Aorta (tissue), 5 donors: ENCODE measurements at regions not wholly inside any gene's neighbourhood (a gene's known extent, or its start where the extent isn't known, plus 50 kb on each side); places are given as distances from the start of the nearest gene placed in this dataset.
"Not testable (repeated sequence)": the region's sequence is repeated elsewhere in the genome, so short reads cannot be mapped to it uniquely, and the experiment has no call there.

Experiments used
- ATAC-seq: fragments of 200-7000 bp; cut with Tn5 transposase; one replicate; pipeline ENCODE4 v1.9.1; 2022; ENCODE audit warnings: moderate library complexity; ENCODE audit not compliant: low FRiP score
- DNase-seq, 2 donors: peaks; one replicate each; pipeline ENCODE4 v3.0.0-alpha.2; 2020
- H3K27ac ChIP-seq, 2 donors: one replicate each; pipeline ENCODE4 v1.5.1; 2013; ENCODE audit warnings: low read length in 2 of 2, mild to moderate bottlenecking in 2 of 2, moderate library complexity in 2 of 2, control low read depth in 1 of 2, inconsistent platforms in 1 of 2, low read depth in 1 of 2
- H3K27me3 ChIP-seq, 2 donors: one replicate each; pipeline ENCODE4 v1.6.1; 2013; ENCODE audit warnings: control low read depth in 1 of 2, low read length in 1 of 2, mild to moderate bottlenecking in 1 of 2, moderate library complexity in 1 of 2; ENCODE audit not compliant: insufficient read depth in 2 of 2, control insufficient read depth in 1 of 2
- H3K36me3 ChIP-seq, 2 donors: one replicate each; pipeline ENCODE4 v1.6.1; 2013; ENCODE audit warnings: control low read depth in 1 of 2, low read length in 1 of 2, mild to moderate bottlenecking in 1 of 2; ENCODE audit not compliant: insufficient read depth in 2 of 2, control insufficient read depth in 1 of 2
- H3K4me1 ChIP-seq, 2 donors: one replicate each; pipeline ENCODE4 v1.6.1; 2013; ENCODE audit warnings: low read length in 2 of 2, control low read depth in 1 of 2, mild to moderate bottlenecking in 1 of 2, moderate library complexity in 1 of 2; ENCODE audit not compliant: insufficient read depth in 2 of 2, control insufficient read depth in 1 of 2
- H3K4me3 ChIP-seq, 2 donors: one replicate each; pipeline ENCODE4 v1.5.1; 2013; ENCODE audit warnings: low read length in 2 of 2, control low read depth in 1 of 2, mild to moderate bottlenecking in 1 of 2
- H3K9me3 ChIP-seq: one replicate; pipeline ENCODE4 v1.6.1; 2013; ENCODE audit warnings: mild to moderate bottlenecking, low read length; ENCODE audit not compliant: control insufficient read depth
- WGBS, 2 donors: extraction: QIAGEN DNeasy Blood & Tissue Kit; methylation state at CpG; one replicate each; pipeline ENCODE4 v1.1.7; 2013; 5-methylcytosine and 5-hydroxymethylcytosine counted together
- intact Hi-C, 2 donors: fragments of 100-400 bp; cut with DNase I; formaldehyde crosslinking; loops; one replicate each; pipeline versions ENCODE4 v1.14.2 to v1.15.0; 2022
- donor health status: healthy with polysubstance abuse.
- donor health status: Bipolar disorder and iron deficiency.
- donor health status: DM: no; HTN: no; CAD: no.
- donor health status: DM: no; HTN: no; CAD: no.
- donor health status: DM: yes; HTN: yes; CAD: no.

DNA sequence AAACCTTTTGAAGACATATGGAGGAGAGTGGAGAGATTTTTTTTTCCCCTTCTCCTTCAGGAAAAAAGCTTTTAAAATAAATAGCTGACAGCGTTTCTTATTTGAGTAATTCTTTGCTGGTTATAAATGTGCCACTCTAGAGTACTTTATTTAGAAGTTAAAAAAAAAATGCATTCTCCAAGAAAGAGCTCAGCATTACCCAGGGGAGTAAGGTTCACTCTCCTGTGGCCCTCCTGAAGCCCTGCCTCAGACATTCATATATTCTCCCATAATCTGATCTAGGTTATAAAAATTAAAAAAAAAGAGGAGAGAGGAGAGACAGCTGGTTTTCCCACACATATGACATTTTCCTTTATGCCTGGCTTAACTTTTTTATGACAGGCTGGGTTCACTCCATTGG lies 545.2 kb upstream of the CADM1 start:
- Histone ChIP-seq H3K27me3 (no peaks in the 10 kb centered on the region), H3K36me3 (no peaks in the 10 kb centered on the region), H3K4me1 (no peaks in the 10 kb centered on the region), H3K27ac (no peak overlapping the region), H3K9me3 (no peaks in the 10 kb centered on the region), H3K4me3 (no peak overlapping the region)
- no peak for DNase-seq
- ATAC-seq = no peak
- WGBS, 2 donors = 0 to 3% methylated on average over 1 of the region's 1 CpG
- intact Hi-C loops = no loop called here

- no peak for ATAC-seq
Observed at GRCh38 chr11:116046127-116046526, 541.9 kb upstream of the CADM1 start.

GRCh38 chr11:116044941-116045340 lies 540.7 kb upstream of the CADM1 start:
- H3K27me3 ChIP-seq = no peaks in the 10 kb centered on the region
- no peak overlapping the region for H3K4me3 ChIP-seq
- 18 to 32% methylated on average over 10 of the region's 10 CpGs for WGBS, 2 donors
- no peaks in the 10 kb centered on the region for H3K9me3 ChIP-seq
- no peaks in the 10 kb centered on the region for H3K36me3 ChIP-seq
- DNase-seq (no peak), ATAC-seq (no peak)
- no peaks in the 10 kb centered on the region for H3K4me1 ChIP-seq
- H3K27ac ChIP-seq = no peak overlapping the region
- intact Hi-C loops = no loop called here

More at GRCh38 chr11:116046127-116046526, 541.9 kb upstream of the CADM1 start:
- Histone ChIP-seq H3K4me1 (no peaks in the 10 kb centered on the region), H3K4me3 (no peak overlapping the region), H3K9me3 (no peaks in the 10 kb centered on the region), H3K36me3 (no peaks in the 10 kb centered on the region), H3K27ac (no peak overlapping the region), H3K27me3 (no peaks in the 10 kb centered on the region)
- intact Hi-C loops = no loop called here
- 91 to 92% methylated on average over 6 of the region's 6 CpGs for WGBS, 2 donors
- no peak for DNase-seq

GRCh38 chr11:116044520-116044919 lies 540.3 kb upstream of the CADM1 start:
- WGBS, 2 donors = 27 to 32% methylated on average over 4 of the region's 4 CpGs
- no peaks in the 10 kb centered on the region for H3K4me1 ChIP-seq
- no peaks in the 10 kb centered on the region for H3K9me3 ChIP-seq
- no peak overlapping the region for H3K27ac ChIP-seq
- intact Hi-C loops = no loop called here
- H3K27me3 ChIP-seq = no peaks in the 10 kb centered on the region
- no peak overlapping the region for H3K4me3 ChIP-seq
- H3K36me3 ChIP-seq = no peaks in the 10 kb centered on the region
- no peak for DNase-seq
- no peak for ATAC-seq

DNA sequence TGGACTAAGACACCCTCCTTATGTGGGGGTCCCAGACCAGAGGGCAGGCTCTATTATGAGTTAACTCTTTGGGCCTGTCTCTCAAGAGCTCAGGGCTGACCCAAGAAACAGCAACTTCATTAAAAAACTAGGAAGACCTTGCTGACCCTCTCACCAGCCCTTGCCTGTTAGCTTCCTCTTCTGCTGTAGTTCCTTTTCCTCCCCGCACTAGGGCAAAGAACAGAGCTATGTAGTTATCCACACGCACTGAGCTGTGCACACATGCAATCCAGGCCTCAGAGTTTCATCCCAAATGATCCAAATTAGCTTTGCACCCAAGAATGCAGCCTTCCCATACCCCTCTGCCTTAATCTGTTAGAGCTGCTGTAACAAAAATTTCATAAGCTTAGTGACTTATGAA lies 539.6 kb upstream of the CADM1 start:
- ATAC-seq = no peak
- no peak for DNase-seq
- no peak overlapping the region for H3K27ac ChIP-seq
- intact Hi-C loops = no loop called here
- no peaks in the 10 kb centered on the region for H3K27me3 ChIP-seq
- H3K4me1 ChIP-seq = no peaks in the 10 kb centered on the region
- no peaks in the 10 kb centered on the region for H3K36me3 ChIP-seq
- no peak overlapping the region for H3K4me3 ChIP-seq
- H3K9me3 ChIP-seq = no peaks in the 10 kb centered on the region
- 68 to 72% methylated on average over 2 of the region's 2 CpGs for WGBS, 2 donors

DNA sequence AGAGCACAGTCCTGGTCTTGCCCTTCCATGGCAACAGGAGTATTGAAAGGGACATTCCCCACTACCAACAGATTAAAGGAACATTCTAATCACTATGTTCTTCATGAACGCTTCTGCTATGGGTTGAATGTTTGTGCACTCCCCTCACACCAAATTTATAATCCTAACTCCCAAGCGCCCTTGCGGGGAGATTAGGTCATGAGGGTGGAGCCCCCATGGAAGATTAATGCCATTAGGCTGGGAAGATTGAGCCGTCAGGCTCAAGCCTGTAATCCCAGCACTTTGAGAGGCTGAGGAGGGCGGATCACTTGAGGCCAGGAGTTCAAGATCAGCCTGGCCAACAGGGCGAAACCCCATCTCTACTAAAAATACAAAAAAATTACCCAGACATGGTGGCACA lies 538.8 kb upstream of the CADM1 start:
- H3K27ac ChIP-seq, H3K27me3 ChIP-seq, H3K4me1 ChIP-seq, H3K4me3 ChIP-seq, DNase-seq, ATAC-seq, H3K36me3 ChIP-seq, H3K9me3 ChIP-seq, intact Hi-C loops: not testable (repeated sequence)
- WGBS, 2 donors = 80 to 86% methylated on average over 6 of the region's 6 CpGs

GRCh38 chr11:116042146-116042545 lies 537.9 kb upstream of the CADM1 start:
- H3K27ac ChIP-seq = no peak overlapping the region
- H3K36me3 ChIP-seq = no peaks in the 10 kb centered on the region
- no peak for DNase-seq
- no peaks in the 10 kb centered on the region for H3K9me3 ChIP-seq
- ATAC-seq = no peak
- H3K4me3 ChIP-seq = no peak overlapping the region
- no peaks in the 10 kb centered on the region for H3K27me3 ChIP-seq
- H3K4me1 ChIP-seq = no peaks in the 10 kb centered on the region
- 81 to 83% methylated on average over 4 of the region's 4 CpGs for WGBS, 2 donors
- intact Hi-C loops = no loop called here

GRCh38 chr11:116037861-116038260 lies 533.6 kb upstream of the CADM1 start:
- WGBS, 2 donors = 34 to 51% methylated on average over 2 of the region's 2 CpGs
- H3K27ac ChIP-seq = no peak overlapping the region
- H3K36me3 ChIP-seq = no peaks in the 10 kb centered on the region
- H3K9me3 ChIP-seq = no peaks in the 10 kb centered on the region
- no peaks in the 10 kb centered on the region for H3K27me3 ChIP-seq
- H3K4me1 ChIP-seq = no peaks in the 10 kb centered on the region
- DNase-seq = no peak
- ATAC-seq = no peak
- intact Hi-C loops = no loop called here
- H3K4me3 ChIP-seq = no peak overlapping the region

GRCh38 chr11:116035977-116036376 lies 531.8 kb upstream of the CADM1 start:
- 25 to 33% methylated on average over 5 of the region's 5 CpGs for WGBS, 2 donors
- no peaks in the 10 kb centered on the region for H3K36me3 ChIP-seq
- DNase-seq = no peak
- no peaks in the 10 kb centered on the region for H3K4me1 ChIP-seq
- no peak overlapping the region for H3K27ac ChIP-seq
- no peak overlapping the region for H3K4me3 ChIP-seq
- H3K9me3 ChIP-seq = no peaks in the 10 kb centered on the region
- H3K27me3 ChIP-seq = no peaks in the 10 kb centered on the region
- intact Hi-C loops = no loop called here
- no peak for ATAC-seq
